Brain microvascular endothelial cell (primary cell): ENCODE measurements at regions not wholly inside any gene's neighbourhood (a gene's known extent, or its start where the extent isn't known, plus 50 kb on each side); places are given as distances from the start of the nearest gene placed in this dataset.
A peak's percentile ranks its signal among the peaks of the same experiment; 100 is the strongest.

Source experiments
- DNase-seq: peaks from one replicate; pipeline ENCODE4 v3.0.0-alpha.2; 2020
- H3K27ac ChIP-seq: fragments of 250-450 bp; sonication (Bioruptor Pico); 2 replicates; pipeline ENCODE4 v1.5.1; 2020; ENCODE audit warnings: mild to moderate bottlenecking, moderate library complexity
- H3K27me3 ChIP-seq: fragments of 250-450 bp; sonication (Bioruptor Pico); replicated peaks from 2 replicates; pipeline ENCODE4 v1.5.1; 2020; ENCODE audit warnings: mild to moderate bottlenecking
- H3K36me3 ChIP-seq: fragments of 250-450 bp; sonication (Bioruptor Pico); replicated peaks from 2 replicates; pipeline ENCODE4 v1.5.1; 2020; ENCODE audit warnings: mild to moderate bottlenecking
- H3K4me3 ChIP-seq: 2 replicates; pipeline ENCODE4 v1.5.1; 2011; ENCODE audit warnings: low read depth, mild to moderate bottlenecking, control low read depth, low read length, moderate library complexity
- CTCF ChIP-seq: IDR thresholded peaks from 2 replicates; pipeline ENCODE4 v1.5.1; 2011; ENCODE audit warnings: low read depth, mild to moderate bottlenecking, moderate library complexity, low read length, control low read depth, inconsistent platforms; ENCODE audit errors: missing control alignments
- in situ Hi-C: cut with HindIII; loops from 2 replicates; pipeline ENCODE4 v1.10.0; 2017; ENCODE audit warnings: low sequenced_read_pairs, low pct_ligation_motif_present

DNA sequence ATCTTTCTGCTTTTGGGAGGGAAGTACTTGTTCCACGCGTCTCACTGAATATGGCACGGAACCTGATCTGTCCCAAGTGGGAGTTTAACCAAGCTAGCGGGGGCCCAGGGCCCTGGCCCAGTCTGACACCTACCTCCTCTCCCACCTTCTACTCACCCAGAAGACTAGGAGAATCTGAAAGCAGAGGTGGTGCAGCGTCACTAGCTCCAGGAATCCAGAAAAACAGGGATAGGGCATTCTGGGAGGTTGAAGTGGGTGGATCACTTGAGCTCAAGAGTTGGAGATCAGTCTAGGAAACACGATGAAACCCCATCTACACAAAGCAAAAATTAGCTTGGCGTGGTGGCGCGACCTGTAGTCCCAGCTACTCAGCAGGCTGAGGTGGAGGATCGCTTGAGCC is 163.5 kb upstream of the ZNF267 start:
- no peak for DNase-seq
- Histone ChIP-seq H3K36me3 (no peaks in the 10 kb centered on the region), H3K27ac (no peak overlapping the region), H3K27me3 (no peaks in the 10 kb centered on the region), H3K4me3 (no peak overlapping the region)
- TF ChIP-seq CTCF, result no peak
- in situ Hi-C loops, result no loop called here

GRCh38 chr16:31710880-31711279 is 162.7 kb upstream of the ZNF267 start:
- no peak overlapping the region for H3K4me3 ChIP-seq
- H3K36me3 ChIP-seq, result no peaks in the 10 kb centered on the region
- H3K27ac ChIP-seq, result no peak overlapping the region
- TF ChIP-seq CTCF, result no peak
- no peak for DNase-seq
- H3K27me3 ChIP-seq, result no peaks in the 10 kb centered on the region
- in situ Hi-C loops, result no loop called here

- in situ Hi-C loops, result no loop called here
- no peak overlapping the region for H3K27ac ChIP-seq
- H3K27me3 ChIP-seq, result no peaks in the 10 kb centered on the region
- no peak for DNase-seq
- no peak for TF ChIP-seq CTCF
- H3K36me3 ChIP-seq, result no peaks in the 10 kb centered on the region
- H3K4me3 ChIP-seq, result no peak overlapping the region
Measured at GRCh38 chr16:31711344-31711845, 162.2 kb upstream of the ZNF267 start.

GRCh38 chr16:31712064-31712540 is 161.5 kb upstream of the ZNF267 start:
- no peak overlapping the region for H3K4me3 ChIP-seq
- in situ Hi-C loops, result no loop called here
- TF ChIP-seq CTCF, result no peak
- no peaks in the 10 kb centered on the region for H3K27me3 ChIP-seq
- DNase-seq, result no peak
- no peak overlapping the region for H3K27ac ChIP-seq
- no peaks in the 10 kb centered on the region for H3K36me3 ChIP-seq

DNA sequence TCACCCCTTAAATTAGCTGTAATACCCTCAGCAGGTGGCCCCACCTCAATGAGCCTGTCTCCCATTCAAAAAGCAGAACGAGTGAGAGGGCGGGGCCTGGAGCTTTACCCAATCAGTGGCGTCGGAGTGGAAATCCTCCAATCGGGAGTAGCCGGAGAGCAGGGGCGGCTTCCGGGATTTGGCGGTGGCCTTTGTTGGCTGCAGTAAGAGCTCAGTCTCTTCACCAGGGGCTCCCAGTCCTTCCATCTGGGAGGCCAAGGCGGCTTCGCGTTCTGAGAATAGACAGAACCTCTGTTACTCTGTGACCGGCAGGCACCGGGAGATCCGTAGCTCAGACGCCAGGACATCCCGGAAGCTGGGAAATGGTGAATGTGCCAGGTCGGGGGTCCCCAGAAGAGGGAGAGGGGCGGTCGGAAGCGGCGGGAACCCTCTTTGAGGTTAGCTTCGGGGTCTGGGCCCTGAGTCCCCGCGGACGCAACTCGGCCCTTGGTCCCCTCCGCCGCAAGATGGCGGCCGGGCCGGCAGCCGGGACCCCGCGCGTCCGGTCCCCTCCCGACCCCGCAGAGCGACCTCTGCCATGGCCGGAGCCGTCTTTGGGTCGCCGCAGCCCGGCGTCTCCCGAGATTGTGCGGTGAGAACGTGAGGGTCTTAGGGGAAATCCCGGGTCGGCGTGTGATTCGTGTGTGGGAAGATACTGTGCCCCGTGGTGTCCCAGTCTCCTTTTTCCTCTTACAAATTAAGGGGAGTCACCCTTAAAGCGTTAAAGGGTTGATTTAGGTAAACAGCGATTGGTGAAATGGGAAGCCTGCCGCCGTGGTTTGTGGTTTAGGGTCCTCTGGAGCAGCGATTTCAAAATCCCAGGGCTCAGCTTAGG is 160.3 kb upstream of the ZNF267 start:
- no peak for TF ChIP-seq CTCF
- Histone ChIP-seq H3K27ac (peak overlapping the region; percentile 89), H3K4me3 (peak overlapping the region; percentile 96), H3K27me3 (no peaks in the 10 kb centered on the region), H3K36me3 (no peaks in the 10 kb centered on the region)
- peak; percentile 95 for DNase-seq
- in situ Hi-C loops, result no loop called here
